HTR-8/SVneo (cell line): ENCODE measurements at regions not wholly inside any gene's neighbourhood (a gene's known extent, or its start where the extent isn't known, plus 50 kb on each side); places are given as distances from the start of the nearest gene placed in this dataset.

Experiments
- DNase-seq: peaks from one replicate; pipeline ENCODE4 v3.0.0; 2011; ENCODE audit warnings: low spot score, mixed read lengths; ENCODE audit not compliant: insufficient read length
- FAIRE-seq: peaks from 2 replicates; lab custom pipeline; 2011; peaks lifted over from hg19 to GRCh38; lab: Jason Lieb, UNC

GRCh38 chr17:15112846-15113617, 152.1 kb downstream of the PMP22 start:
- FAIRE-seq (no peak), DNase-seq (no peak)

GRCh38 chr17:15109608-15110007, 155.5 kb downstream of the PMP22 start:
- DNase-seq (no peak), FAIRE-seq (peak; percentile 38)

- FAIRE-seq (no peak), DNase-seq (no peak)
These were observed 156.1 kb downstream of the PMP22 start for GRCh38 chr17:15108992-15109391.

GRCh38 chr17:15106540-15106939, 158.6 kb downstream of the PMP22 start:
- FAIRE-seq: peak; percentile 57
- peak; percentile 58 for DNase-seq

GRCh38 chr17:15103785-15104184, 161.3 kb downstream of the PMP22 start:
- no peak for DNase-seq
- no peak for FAIRE-seq

GRCh38 chr17:15101175-15101574, 164.0 kb downstream of the PMP22 start:
- no peak for FAIRE-seq
- DNase-seq: no peak

GRCh38 chr17:15096511-15096910, 168.6 kb downstream of the PMP22 start:
- FAIRE-seq (no peak), DNase-seq (no peak)

- no peak for FAIRE-seq
- no peak for DNase-seq
These were observed 169.2 kb downstream of the PMP22 start for GRCh38 chr17:15095935-15096334.

- DNase-seq (no peak), FAIRE-seq (no peak)
These were observed 172.4 kb downstream of the PMP22 start for GRCh38 chr17:15092762-15093161.

GRCh38 chr17:15092261-15092660, 172.9 kb downstream of the PMP22 start:
- no peak for FAIRE-seq
- DNase-seq: no peak

- no peak for FAIRE-seq
- no peak for DNase-seq
These were observed 173.3 kb downstream of the PMP22 start for GRCh38 chr17:15091825-15092224.

- no peak for FAIRE-seq
- no peak for DNase-seq
These were observed 174.6 kb downstream of the PMP22 start for GRCh38 chr17:15090533-15090932.

- DNase-seq: no peak
- no peak for FAIRE-seq
These were observed 177.2 kb downstream of the PMP22 start for GRCh38 chr17:15087946-15088345.

GRCh38 chr17:15086776-15087295, 178.3 kb downstream of the PMP22 start:
- no peak for FAIRE-seq
- DNase-seq: no peak

- FAIRE-seq: no peak
- no peak for DNase-seq
These were observed 179.0 kb downstream of the PMP22 start for GRCh38 chr17:15085890-15086677.

- FAIRE-seq (peak; percentile 52), DNase-seq (no peak)
These were observed 181.9 kb downstream of the PMP22 start for GRCh38 chr17:15083225-15083624.

- no peak for FAIRE-seq
- no peak for DNase-seq
These were observed 184.1 kb downstream of the PMP22 start for GRCh38 chr17:15081008-15081407.

GRCh38 chr17:15078570-15078969, 186.6 kb downstream of the PMP22 start:
- DNase-seq (no peak), FAIRE-seq (no peak)

- no peak for DNase-seq
These were observed 188.0 kb downstream of the PMP22 start for GRCh38 chr17:15076991-15077663.

GRCh38 chr17:15051933-15052332, 213.2 kb downstream of the PMP22 start:
- FAIRE-seq (no peak), DNase-seq (no peak)

More at GRCh38 chr17:15076991-15077663, 188.0 kb downstream of the PMP22 start:
- FAIRE-seq: peak; percentile 64

- DNase-seq: no peak
- no peak for FAIRE-seq
These were observed 215.3 kb downstream of the PMP22 start for GRCh38 chr17:15049795-15050160.
